GM19351 (cell line): ENCODE measurements at regions not wholly inside any gene's neighbourhood (a gene's known extent, or its start where the extent isn't known, plus 50 kb on each side); places are given as distances from the start of the nearest gene placed in this dataset.

Experiments
- ATAC-seq: cut with Tn5 transposase; IDR thresholded peaks from one replicate; pipeline ENCODE4 v1.9.1; 2021; ENCODE audit warnings: mild to moderate bottlenecking, moderate library complexity; ENCODE audit not compliant: unreplicated experiment

GRCh38 chr4:32744211-32744610, 2024.0 kb downstream of the PCDH7 start:
- no peak for ATAC-seq

GRCh38 chr4:32745351-32745750, 2025.2 kb downstream of the PCDH7 start:
- no peak for ATAC-seq

GRCh38 chr4:32748061-32748460, 2027.9 kb downstream of the PCDH7 start:
- ATAC-seq: no peak

GRCh38 chr4:32748498-32748897, 2028.3 kb downstream of the PCDH7 start:
- ATAC-seq: no peak

- no peak for ATAC-seq
Measured at GRCh38 chr4:32752962-32753361, 2032.8 kb downstream of the PCDH7 start.

- ATAC-seq: no peak
Measured at GRCh38 chr4:32768664-32769389, 2048.7 kb downstream of the PCDH7 start.

GRCh38 chr4:32771491-32771890, 2051.3 kb downstream of the PCDH7 start:
- no peak for ATAC-seq

- no peak for ATAC-seq
Measured at GRCh38 chr4:32775049-32775448, 2054.9 kb downstream of the PCDH7 start.

- no peak for ATAC-seq
Measured at GRCh38 chr4:32776435-32777203, 2056.4 kb downstream of the PCDH7 start.

- no peak for ATAC-seq
Measured at GRCh38 chr4:32778025-32778424, 2057.9 kb downstream of the PCDH7 start.

- ATAC-seq: no peak
Measured at GRCh38 chr4:32778938-32779337, 2058.8 kb downstream of the PCDH7 start.

GRCh38 chr4:32789026-32789608, 2068.9 kb downstream of the PCDH7 start:
- no peak for ATAC-seq

- no peak for ATAC-seq
Measured at GRCh38 chr4:32790803-32791202, 2070.6 kb downstream of the PCDH7 start.

GRCh38 chr4:32798471-32799159, 2078.4 kb downstream of the PCDH7 start:
- no peak for ATAC-seq

GRCh38 chr4:32824336-32824735, 2104.2 kb downstream of the PCDH7 start:
- ATAC-seq: no peak

GRCh38 chr4:32826169-32826568, 2106.0 kb downstream of the PCDH7 start:
- no peak for ATAC-seq

GRCh38 chr4:32830160-32830559, 2110.0 kb downstream of the PCDH7 start:
- ATAC-seq: no peak

GRCh38 chr4:32831104-32831503, 2110.9 kb downstream of the PCDH7 start:
- ATAC-seq: no peak

GRCh38 chr4:32840461-32841189, 2120.5 kb downstream of the PCDH7 start:
- ATAC-seq: no peak

- ATAC-seq: no peak
Measured at GRCh38 chr4:32841217-32841616, 2121.0 kb downstream of the PCDH7 start.

- no peak for ATAC-seq
Measured at GRCh38 chr4:32847461-32847860, 2127.3 kb downstream of the PCDH7 start.
